ENCODE measurements at regions not wholly inside any gene's neighbourhood (a gene's known extent, or its start where the extent isn't known, plus 50 kb on each side); places are given as distances from the start of the nearest gene placed in this dataset.

GRCh38 chr4:129968366-129968765 lies 872.4 kb downstream of the C4orf33 start:
- TF ChIP-seq, protein P1, sequence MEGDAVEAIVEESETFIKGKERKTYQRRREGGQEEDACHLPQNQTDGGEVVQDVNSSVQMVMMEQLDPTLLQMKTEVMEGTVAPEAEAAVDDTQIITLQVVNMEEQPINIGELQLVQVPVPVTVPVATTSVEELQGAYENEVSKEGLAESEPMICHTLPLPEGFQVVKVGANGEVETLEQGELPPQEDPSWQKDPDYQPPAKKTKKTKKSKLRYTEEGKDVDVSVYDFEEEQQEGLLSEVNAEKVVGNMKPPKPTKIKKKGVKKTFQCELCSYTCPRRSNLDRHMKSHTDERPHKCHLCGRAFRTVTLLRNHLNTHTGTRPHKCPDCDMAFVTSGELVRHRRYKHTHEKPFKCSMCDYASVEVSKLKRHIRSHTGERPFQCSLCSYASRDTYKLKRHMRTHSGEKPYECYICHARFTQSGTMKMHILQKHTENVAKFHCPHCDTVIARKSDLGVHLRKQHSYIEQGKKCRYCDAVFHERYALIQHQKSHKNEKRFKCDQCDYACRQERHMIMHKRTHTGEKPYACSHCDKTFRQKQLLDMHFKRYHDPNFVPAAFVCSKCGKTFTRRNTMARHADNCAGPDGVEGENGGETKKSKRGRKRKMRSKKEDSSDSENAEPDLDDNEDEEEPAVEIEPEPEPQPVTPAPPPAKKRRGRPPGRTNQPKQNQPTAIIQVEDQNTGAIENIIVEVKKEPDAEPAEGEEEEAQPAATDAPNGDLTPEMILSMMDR (conservative IDR thresholded peaks at IDR 0.05 in 1 of 2, IDR thresholded peaks at IDR 0.05 in 1 of 2; ENCODE audit: low read depth in 1 of 2, low read length in 2 of 2), result no peak
- no peak for TF ChIP-seq EZH2 (IDR thresholded peaks at IDR 0.05; ENCODE audit: low read length, missing control alignments)

Data from fibroblast of lung (primary cell).